RWPE1 (cell line): ENCODE measurements at regions not wholly inside any gene's neighbourhood (a gene's known extent, or its start where the extent isn't known, plus 50 kb on each side); places are given as distances from the start of the nearest gene placed in this dataset.
"Not testable (repeated sequence)": the region's sequence is repeated elsewhere in the genome, so short reads cannot be mapped to it uniquely, and the experiment has no call there.

Source experiments
- CTCF ChIA-PET: fragments of 350-600 bp; sonication (Branson Sonifier 250); formaldehyde crosslinking; extraction: SDS; loops from one replicate; lab custom pipeline; 2021; lab: Yijun Ruan, JAX
- POLR2A ChIA-PET: fragments of 400-600 bp; formaldehyde crosslinking; extraction: SDS; loops from one replicate; lab custom pipeline; 2020; ENCODE audit warnings: antibody characterized with exemption; ENCODE audit not compliant: low non-redundant PET; lab: Yijun Ruan, JAX
- DNase-seq: peaks from one replicate; pipeline ENCODE4 v3.0.0; 2012; ENCODE audit warnings: low spot score
- H3K27ac ChIP-seq: fragments of 450-650 bp; 2 replicates; pipeline ENCODE4 v1.5.1; 2017
- CTCF ChIP-seq: fragments of 450-650 bp; conservative IDR thresholded peaks from 2 replicates; pipeline ENCODE4 v1.5.1; 2017; ENCODE audit warnings: low read depth, mild to moderate bottlenecking

- TF ChIP-seq CTCF, result no peak
- CTCF ChIA-PET, result no interaction called here
- no peak for DNase-seq
- H3K27ac ChIP-seq, result no peak overlapping the region
- POLR2A ChIA-PET, result no interaction called here
These were observed 171.2 kb downstream of the RTP5 start for GRCh38 chr2:242040681-242041080.

- H3K27ac ChIP-seq, result no peak overlapping the region
- DNase-seq, result no peak
- ChIA-PET POLR2A (no interaction called here), CTCF (no interaction called here)
- no peak for TF ChIP-seq CTCF
These were observed 172.3 kb downstream of the RTP5 start for GRCh38 chr2:242041816-242042215.

GRCh38 chr2:242043538-242044312 is 174.2 kb downstream of the RTP5 start:
- ChIA-PET POLR2A (no interaction called here), CTCF (no interaction called here)
- DNase-seq, result no peak
- H3K27ac ChIP-seq, result no peak overlapping the region
- TF ChIP-seq CTCF, result no peak

- no peak for DNase-seq
- CTCF ChIA-PET, result no interaction called here
- TF ChIP-seq CTCF, result no peak
- no peak overlapping the region for H3K27ac ChIP-seq
- POLR2A ChIA-PET, result no interaction called here
These were observed 174.7 kb downstream of the RTP5 start for GRCh38 chr2:242044313-242044590.

- H3K27ac ChIP-seq, POLR2A ChIA-PET, DNase-seq, CTCF ChIA-PET: not testable (repeated sequence)
These were observed 176.1 kb downstream of the RTP5 start for GRCh38 chr2:242045596-242046144.

GRCh38 chr2:242046206-242046826 is 176.8 kb downstream of the RTP5 start:
- TF ChIP-seq CTCF, result no peak
- ChIA-PET CTCF (no interaction called here), POLR2A (no interaction called here)
- no peak overlapping the region for H3K27ac ChIP-seq
- DNase-seq, result no peak

GRCh38 chr2:242047963-242048362 is 178.4 kb downstream of the RTP5 start:
- ChIA-PET POLR2A (no interaction called here), CTCF (no interaction called here)
- H3K27ac ChIP-seq, result no peak overlapping the region
- no peak for TF ChIP-seq CTCF
- no peak for DNase-seq
